DMS53 treated with DMSO at 0.1 percent for 48 hours (cell line): ENCODE measurements at regions not wholly inside any gene's neighbourhood (a gene's known extent, or its start where the extent isn't known, plus 50 kb on each side); places are given as distances from the start of the nearest gene placed in this dataset.
"Not testable (repeated sequence)": the region's sequence is repeated elsewhere in the genome, so short reads cannot be mapped to it uniquely, and the experiment has no call there.

Experiments used
- DNase-seq: peaks from one replicate; lab custom pipeline; 2025; ENCODE audit not compliant: unreplicated experiment; lab: John Stamatoyannopoulos, UW

DNA sequence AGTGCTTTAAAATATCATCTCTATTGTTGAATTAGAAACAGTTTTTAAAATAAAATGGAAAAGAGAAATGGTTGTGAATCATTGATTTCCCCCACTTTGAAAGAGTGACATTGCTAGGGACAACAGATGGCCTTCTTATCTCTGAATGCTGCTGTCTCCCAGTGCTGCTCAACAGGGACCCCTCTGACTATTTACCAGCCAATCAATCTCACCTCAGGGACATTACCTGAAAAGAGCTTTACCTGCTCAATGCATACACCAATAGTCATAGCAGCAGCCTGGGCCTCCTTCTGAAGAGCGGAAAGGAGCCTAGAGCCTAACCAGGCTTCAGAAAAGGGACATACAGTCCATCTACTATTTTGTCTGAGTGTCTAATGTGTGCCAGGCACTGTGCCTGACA is 162.8 kb downstream of the CGGBP1 start:
- DNase-seq = no peak

DNA sequence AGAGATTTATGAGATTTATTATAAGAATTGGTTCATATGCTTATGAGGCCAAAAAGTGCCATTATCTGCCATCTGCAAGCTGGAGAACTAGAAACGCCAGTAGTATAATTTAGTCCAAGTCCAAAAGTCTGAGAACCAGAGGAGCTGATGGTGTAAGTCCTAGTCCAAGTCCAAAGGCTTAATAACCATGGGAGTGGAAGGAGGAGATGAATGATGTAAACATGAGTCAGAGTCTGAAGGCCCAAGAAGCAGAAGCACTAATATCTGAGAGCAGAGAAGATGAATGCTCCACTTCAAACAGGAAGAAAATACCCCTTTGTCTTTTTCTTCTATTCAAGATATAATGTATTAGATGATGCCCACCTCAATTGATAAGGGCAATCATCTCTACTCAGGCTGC is 185.7 kb downstream of the CGGBP1 start:
- DNase-seq = no peak

DNA sequence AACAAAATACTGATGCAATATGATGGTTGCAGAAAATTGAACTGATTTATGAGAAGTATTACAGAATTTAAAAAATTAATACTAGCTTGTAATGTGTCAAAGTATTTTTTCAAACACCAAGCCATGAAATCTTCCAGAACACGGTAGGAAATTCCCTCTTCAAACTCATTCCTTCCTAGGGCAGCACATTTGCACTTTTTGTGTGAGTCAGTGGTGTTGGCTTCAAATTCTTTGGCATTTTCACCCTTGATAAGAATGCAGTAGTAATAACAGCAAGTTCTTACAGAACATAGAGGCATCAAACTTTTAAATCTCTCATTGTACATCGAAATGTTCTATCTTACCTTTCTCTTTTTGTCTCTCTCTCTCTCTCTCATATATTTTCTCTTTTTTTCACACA is 191.8 kb downstream of the CGGBP1 start:
- no peak for DNase-seq

DNA sequence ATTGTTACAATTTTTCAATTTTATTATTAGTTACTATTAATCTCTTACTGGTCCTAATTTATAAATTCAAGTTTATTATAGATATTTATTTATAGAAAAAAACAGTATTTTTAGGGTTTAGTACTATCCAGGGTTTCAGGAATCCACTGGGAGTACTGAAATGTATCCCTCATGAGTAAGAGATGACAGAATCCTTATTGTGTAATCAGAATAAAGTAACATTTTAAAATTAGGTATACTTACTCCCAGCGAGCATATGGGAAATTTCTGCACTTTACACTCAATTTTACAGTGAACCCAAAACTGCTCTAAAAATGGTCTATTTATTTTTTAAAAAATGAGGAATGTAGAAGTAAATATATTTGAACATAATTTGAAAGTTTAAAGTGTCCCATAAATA is 202.7 kb downstream of the CGGBP1 start:
- DNase-seq = no peak

DNA sequence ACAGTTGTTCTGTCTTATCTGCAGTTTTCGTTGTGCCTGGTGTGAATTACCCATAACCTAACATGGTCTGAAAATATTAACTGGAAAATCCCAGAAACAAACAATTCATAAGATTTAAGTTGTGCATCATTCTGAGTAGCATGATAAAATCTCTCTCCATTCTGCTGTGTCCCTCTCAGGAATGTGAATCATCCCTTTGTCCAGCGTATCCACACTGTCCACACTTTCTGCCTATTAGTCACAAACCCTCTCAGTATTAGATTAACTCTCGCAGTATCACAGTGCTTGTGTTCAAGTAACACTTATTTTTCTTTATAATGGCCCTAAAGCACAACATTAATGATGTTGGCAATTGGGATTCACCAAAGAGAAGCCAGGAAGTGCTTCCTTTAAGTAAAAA is 203.2 kb downstream of the CGGBP1 start:
- DNase-seq = no peak

DNA sequence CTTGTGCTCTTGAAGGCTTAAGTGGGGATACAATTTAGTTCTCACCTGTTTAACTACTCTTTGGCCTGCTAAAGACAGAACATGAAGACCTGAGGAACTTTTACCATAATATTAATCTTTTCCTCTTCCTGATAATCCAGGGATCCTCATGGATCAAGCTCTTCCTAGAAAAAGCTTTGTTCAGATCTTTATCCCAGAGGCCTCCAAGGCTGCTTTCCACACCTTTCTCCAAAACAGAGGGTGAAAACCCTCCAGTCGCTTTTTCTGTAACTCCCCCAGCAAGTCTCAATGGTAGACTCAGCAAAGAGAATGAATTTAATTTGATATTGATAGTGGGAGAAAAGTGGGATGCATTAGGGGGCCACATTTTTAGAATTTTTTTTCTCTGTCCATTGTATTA is 203.6 kb downstream of the CGGBP1 start:
- no peak for DNase-seq

DNA sequence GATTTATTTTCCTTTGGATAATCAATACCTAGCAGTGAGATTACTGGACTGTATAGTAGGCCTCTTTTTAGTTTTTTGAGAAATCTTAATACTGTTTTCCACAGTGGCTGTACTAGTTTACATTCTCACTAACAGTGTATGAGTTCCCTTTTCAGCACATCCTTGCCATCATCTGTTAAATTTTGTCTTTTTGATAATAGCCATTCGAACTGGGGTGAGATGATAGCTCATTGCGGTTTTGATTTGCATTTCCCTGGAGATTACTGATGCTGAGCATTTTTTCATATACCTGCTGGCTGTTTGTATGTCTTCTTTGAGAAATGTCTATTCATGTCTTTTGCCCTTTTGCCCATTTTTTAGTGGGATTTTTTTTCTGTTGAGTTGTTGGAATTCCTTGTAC is 210.8 kb downstream of the CGGBP1 start:
- DNase-seq = no peak

DNA sequence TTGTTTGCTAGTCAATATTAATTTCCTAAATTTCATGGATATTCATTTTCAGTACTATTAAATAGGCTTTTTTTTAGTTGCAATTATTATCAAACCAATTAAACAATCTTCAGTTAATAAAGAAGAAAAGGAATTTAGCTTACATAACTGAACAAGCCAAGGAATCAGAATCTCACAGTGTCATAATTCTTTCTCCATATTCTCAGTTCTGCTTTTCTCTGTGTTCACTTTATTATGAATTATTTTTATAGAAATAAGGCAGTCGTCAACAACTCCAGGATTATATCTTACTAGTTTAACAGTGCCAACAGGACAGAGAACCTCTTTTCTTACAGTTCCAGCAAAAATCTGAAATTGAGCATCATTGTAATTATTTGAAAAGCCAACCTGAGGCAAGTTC is 221.7 kb downstream of the CGGBP1 start:
- no peak for DNase-seq

DNA sequence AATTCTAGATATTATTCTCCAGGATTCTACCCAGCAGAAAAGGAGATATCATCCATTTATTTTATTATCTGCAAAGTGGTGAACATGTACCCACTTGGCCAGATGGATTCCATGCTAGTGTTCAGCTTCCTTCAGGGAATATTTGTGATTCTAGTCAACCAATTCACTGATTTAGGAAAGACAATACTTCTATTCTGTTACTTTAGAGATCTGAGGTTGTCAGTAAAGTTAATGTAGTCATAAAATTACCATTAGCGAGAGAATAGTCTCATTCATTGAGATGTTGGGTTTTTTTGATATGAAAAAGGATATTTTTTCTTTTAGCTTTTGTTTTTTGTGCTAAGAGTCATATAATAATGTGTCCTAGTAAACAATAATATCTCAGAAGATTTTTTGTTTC is 222.8 kb downstream of the CGGBP1 start:
- no peak for DNase-seq

DNA sequence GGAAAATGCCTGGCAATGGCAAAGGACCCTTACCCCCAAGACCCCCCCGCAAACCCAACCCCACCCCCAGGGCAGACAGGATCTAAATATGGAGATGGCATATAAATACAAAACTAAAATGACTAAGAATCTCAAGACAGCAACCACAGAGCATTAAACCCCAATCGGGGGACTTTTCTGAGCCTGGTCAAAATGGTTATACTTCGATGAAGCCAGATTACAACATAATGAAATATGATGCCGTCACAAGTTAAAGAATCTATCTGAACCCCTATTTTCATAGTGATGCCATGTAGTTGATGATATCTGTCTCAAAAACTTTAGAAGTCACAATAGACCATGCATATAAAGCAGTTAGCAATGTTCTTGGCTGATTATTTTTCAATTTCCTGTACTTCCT is 223.6 kb downstream of the CGGBP1 start:
- DNase-seq = no peak

DNA sequence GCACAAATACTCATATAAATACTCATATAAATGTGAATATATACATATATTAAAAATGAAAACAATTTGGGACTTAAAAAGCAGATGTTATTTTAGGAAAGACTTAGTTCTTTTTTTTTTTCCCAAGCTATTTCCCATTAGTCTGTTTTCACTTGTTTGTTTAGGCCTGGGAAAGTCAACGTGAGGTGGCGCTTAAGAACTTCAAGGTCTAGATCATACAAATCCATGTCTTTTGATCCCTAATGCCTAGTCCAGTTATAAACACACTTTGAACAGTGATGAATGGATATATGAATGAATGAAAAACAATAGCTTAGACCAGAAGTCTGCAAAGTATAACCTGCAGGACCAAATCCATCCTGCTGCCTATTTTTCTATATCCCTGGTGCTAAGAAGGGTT is 224.5 kb downstream of the CGGBP1 start:
- DNase-seq = no peak

DNA sequence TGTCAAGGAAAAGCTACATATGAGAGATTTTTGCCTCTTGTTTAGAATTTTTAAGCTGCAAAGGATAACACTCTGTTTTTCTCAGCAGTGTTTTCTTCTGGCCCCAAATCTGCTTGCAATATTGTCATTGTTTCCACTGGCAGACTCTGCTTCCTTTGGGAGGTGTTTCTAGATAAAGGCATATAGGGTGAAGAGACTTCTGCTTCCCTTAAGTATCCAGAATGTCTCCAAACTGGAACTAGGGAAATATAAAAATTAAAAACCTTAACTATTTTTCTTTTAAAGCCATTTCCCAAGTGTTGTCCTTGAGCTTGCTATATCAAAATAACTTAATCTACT is 225.8 kb downstream of the CGGBP1 start:
- no peak for DNase-seq

DNA sequence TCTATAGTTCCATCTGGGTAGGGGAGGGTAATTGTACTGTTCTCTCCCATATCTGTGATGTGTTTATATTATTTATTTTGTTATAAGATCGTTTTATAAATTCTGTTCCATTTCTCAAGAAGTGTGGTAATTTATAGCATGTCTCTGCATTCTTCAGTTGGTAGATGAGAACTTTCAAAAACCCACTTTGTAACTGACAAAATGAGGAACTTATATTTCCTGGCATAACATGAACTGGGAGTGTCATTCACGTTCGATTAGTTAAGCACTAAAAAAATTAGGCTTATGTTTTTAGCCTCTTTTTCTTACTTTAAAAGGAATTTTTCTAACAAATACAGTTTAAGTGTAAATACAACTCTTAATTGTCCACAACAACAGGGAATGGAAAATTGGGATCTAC is 230.8 kb downstream of the CGGBP1 start:
- DNase-seq = no peak

DNA sequence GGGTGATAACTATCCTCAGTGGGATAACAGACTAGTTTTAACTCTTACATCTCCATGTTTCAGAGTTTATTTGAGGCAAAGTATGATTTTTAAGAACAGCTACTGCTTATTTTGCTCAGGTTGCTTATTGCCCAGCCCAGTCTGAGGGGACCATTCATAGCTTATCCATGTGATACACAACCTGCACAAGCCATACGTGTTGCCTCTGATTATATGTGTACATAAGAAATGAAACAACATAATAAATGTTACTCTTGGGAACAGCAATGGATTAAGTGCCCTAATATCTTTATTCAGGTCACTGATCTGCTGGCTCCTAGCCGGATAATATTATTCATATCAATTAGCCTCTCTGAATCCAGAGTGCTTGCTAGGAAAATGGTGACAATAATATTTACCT is 236.2 kb downstream of the CGGBP1 start:
- DNase-seq = no peak

DNA sequence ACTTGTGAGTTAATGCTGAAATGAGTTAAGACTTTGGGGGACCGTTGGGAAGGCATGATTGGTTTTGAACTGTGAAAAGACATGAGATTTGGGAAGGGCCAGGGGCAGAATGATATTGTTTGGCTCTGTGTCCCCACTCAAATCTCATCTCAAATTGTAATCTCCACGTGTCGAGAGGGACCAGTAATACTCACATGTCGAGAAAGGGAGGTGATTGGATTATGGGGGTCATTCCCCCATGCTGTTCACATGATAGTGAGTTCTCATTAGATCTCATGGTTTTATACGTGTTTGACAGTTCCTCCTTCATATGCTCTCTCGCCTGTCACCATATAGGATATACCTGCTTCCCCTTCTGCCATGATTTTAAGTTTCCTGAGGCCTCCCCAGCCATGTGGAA is 245.3 kb downstream of the CGGBP1 start:
- DNase-seq = not testable (repeated sequence)

DNA sequence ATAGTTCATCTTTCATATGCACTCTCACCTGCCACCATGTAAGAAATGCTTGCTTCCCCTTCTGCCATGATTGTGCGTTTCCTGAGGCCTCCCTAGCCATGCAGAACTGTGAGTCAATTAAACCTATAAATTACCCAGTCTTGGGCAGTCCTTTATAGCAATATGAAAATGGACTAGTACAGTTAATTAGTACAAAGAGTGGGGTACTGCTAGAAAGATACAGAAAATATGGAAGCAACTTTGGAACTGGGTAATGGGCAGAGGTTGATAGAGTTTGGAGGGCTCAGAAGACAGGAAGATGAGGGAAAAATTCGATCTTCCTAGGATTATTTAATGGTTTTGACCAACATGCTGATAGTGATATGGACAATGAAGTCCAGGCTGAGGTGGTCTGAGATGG is 246.9 kb downstream of the CGGBP1 start:
- no peak for DNase-seq

DNA sequence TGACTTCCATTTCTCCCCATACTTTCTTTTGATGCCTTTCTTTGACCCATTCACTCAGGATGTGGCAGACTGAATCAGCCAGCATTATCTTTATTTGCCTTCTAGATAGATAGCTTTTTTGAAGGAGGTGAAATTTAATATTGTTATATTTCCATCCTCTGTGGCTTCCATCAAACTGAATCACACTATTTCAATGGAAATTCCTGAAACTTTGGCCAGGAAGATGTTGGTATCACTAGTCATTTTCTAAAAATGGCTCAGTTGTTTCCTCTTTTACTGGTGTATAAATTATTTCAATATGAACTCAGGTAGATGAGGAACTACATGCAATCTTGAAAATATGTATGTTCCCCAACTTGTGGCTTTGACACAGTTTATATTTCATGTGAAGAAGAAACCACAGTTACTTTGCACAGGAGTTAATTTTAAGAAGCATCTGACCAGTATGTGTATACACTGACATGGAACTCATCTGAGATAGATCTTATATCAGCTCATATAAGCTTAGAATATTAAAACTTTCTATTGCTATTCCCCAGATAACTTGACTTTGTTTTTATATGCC is 248.3 kb downstream of the CGGBP1 start:
- no peak for DNase-seq

DNA sequence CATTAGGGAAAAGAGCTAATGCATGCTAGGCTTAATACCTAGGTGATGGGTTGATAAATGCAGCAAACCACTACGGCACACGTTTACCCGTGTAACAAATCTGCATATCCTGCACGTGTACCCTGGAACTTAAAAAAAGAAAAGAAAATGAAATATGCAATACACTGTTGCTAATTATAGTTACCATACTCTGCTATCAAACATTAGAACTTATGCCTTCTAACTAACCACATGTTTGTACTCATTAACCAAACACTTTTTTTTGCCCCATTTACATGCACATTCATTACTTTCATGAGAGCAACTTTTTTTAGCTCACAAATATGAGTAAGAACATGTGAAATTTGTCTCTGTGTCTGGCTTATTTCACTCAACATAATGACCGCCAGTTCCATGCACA is 253.1 kb downstream of the CGGBP1 start:
- no peak for DNase-seq

DNA sequence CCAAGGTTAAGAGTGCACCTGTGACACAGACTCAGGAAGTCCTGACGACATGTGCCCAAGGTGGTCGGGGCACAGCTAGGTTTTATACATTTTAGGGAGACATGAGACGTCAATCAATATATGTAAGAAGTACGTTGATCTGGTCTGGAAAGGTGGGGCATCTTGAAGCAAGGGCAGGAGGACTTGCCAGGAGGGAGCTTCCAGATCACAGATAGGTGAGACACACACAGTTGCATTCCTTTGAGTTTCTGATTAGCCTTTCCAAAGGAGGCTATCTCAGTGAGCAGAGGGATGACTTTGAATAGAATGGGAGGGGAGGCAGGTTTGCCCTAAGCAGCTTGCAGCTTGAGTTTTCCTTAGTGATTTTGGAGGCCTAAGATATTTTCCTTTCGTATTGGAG is 257.4 kb downstream of the CGGBP1 start:
- no peak for DNase-seq

DNA sequence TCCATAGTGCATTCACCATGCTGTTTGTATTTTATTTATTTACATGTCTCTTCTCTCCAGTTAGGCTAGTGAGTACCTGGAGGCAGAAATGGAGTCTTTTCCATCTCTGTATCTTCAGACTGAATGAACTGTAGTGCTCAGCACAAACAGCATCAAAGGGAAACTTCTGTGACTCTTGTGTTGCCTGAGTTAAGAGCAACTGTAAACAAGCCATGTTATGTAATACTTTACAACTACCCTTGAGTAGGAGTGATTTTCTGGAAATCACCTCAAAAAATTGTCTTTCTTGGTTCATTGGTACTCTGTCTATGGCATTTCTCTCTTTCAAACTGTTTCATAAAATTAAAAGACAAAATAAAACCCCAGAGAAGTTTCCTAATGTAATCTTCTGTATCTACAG is 258.3 kb downstream of the CGGBP1 start:
- DNase-seq = no peak

DNA sequence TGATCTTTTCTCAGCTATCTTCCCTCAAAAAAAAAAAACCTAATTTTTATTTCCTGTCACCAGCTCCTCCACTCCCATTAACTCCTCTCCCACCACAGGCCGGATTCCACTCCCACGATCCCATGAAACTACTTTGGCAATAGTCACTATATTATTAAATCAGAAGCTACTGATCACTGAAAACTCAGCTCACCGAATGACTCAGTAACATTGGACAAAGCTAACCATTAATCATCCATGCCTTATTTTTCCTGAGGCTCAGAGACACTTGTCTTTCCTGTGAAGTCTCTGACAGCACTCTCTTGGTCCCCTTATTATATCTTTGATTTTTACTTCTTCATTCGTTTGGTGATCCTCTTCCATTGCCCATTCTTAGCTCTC is 260.2 kb downstream of the CGGBP1 start:
- no peak for DNase-seq

DNA sequence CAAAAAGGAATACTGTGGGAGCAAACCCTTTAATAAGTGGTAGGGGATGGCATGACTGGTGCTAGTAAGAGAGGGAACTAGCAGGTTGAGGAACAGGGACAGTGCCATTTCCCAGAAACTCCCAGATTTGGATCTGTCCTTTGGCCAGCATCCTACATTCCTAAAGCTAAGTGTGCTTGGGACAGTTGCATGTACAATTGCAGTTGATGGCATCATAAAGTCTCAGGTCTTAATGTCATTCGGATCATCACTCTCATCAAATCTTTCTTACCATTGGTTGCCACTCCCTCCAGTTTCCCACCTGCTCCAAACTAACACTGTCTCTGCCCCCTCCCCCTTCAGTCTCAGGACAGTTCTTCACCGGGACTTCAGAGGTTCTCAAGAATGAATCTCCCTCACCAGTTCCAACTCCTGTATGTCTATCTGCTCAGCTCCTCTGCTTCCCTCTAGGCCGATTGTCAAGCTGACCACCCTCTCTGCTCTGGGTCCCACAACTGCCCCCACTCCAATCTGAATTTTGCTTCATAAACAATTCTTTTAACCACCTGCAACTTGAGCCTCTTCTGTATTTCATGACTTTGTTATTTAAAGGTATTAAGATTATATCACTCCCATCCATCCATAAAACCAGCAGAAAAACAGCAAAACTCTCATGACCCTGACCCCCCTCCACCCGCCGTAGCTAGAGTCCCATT is 260.8 kb downstream of the CGGBP1 start:
- no peak for DNase-seq

DNA sequence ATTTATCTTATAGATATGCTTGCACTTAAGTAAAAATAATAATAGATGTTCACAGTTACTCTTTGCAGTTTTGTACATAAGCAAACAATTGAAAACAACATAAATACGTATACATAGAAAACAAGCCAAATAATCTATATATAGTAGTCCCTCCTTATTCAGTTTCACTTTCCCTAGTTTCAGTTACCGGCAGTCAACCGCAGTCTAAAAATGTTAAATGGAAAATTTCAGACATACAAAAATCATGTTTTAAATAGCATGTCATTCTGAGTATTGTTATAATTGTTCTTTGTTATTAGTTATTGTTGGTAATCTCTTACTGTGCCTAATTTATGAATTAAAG is 262.0 kb downstream of the CGGBP1 start:
- no peak for DNase-seq
